ENCODE measurements at regions not wholly inside any gene's neighbourhood (a gene's known extent, or its start where the extent isn't known, plus 50 kb on each side); places are given as distances from the start of the nearest gene placed in this dataset.
"Not testable (repeated sequence)": the region's sequence is repeated elsewhere in the genome, so short reads cannot be mapped to it uniquely, and the experiment has no call there.

- no peak for DNase-seq (ENCODE audit: low spot score)
Measured at GRCh38 chr1:208465786-208466590, 221.8 kb upstream of the PLXNA2 start.

- DNase-seq (ENCODE audit: low spot score) = no peak
Measured at GRCh38 chr1:208467151-208467780, 223.1 kb upstream of the PLXNA2 start.

- DNase-seq (ENCODE audit: low spot score) = no peak
Measured at GRCh38 chr1:208475449-208475848, 231.3 kb upstream of the PLXNA2 start.

DNA sequence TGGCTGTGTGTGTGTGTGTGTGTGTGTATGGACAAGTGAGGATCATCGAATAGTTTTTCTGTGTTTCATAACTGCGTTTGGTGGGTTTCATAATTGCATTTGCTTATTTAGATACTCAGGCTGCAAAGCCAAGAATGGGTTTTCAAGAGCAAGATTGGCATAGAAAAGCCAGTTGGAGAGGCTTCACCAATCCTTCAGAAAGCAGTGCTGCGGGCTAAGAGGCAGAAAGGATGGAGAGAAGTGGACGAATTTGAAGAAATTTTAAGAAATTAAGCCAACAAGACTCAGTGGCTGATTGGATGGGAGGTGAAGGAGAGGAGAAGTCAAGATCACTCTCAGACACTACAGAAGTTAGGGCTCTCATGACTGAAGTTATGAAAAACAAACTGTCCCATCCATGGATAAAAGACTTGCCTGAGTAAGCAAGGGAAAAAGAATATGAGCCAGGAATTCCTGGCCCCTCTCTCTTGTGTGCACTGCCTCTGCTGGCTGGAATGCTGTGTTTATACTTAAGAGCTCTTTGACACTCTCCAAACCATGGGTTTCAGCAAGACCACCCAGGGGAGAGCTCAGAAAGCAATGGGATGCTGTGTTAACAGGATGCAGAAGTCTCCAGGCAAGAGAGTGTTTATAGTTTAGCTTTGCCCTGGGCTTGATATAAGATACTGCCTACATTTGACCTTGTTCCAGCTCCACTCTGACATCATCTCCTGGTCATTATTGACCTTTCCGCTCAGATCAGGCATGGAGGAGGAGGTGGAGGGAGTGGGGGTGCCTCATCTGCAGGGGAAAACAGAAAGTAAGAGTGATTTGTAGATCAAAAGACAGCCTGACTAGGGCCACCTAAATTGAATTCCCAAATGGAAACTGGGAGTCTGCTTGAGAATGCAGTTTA is 232.0 kb upstream of the PLXNA2 start:
- DNase-seq (ENCODE audit: low spot score) = no peak

- DNase-seq (ENCODE audit: low spot score) = no peak
Measured at GRCh38 chr1:208476846-208477170, 232.6 kb upstream of the PLXNA2 start.

DNA sequence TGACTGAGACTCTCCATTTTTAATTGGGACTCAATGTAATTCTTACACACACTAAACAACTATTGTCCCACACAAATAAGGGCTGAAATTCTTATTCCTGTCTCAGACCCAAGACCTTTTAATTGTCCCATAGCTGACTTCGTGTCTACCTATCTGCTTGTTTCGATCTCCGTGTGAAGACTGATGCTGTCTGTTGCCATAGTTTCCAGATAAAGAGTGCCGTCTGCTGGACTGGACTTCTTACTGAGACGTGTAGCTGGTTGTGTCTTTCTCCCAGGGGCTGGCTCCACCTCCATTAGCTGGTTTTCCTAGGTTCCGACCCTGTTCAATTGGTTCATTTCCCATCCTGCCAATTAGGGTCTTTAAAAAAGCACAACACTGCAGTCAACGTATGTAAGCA is 235.3 kb upstream of the PLXNA2 start:
- DNase-seq (ENCODE audit: low spot score) = no peak

DNA sequence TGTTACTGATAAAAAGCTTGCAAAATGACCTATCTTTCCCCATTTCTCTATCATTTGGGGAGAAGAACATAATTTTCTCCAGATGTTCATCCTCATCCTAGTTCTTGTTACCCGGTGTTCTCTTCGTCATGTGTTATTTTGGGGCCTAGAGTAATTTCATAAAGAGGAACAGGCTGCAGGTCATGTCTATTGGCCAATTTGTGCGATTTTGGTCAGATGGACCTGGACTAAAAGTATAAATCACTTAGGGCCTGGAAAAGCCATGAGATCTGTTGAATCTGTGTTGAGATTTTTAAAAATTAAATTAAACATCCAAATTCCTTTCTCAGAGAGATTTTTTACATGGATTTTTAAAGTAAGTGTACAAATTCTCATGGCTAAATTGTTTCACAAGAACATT is 241.3 kb upstream of the PLXNA2 start:
- DNase-seq (ENCODE audit: low spot score) = no peak

DNA sequence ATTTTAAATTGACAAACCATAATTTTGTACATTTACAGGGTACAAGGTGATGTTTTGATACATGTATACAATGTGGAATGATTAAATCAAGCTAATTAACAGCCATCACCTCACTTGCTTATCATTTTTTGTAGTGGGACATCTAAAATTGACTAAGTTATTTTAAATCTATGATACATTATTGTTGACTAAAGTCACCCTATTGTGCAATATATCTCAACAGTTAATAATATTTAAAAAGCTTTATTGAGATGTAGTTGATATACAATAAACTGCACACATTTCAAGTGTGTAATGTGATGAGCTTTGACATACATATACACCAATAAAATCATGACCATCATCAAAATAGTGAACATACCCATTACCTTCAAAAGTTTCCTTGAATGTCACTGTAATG is 242.5 kb upstream of the PLXNA2 start:
- DNase-seq (ENCODE audit: low spot score) = no peak

DNA sequence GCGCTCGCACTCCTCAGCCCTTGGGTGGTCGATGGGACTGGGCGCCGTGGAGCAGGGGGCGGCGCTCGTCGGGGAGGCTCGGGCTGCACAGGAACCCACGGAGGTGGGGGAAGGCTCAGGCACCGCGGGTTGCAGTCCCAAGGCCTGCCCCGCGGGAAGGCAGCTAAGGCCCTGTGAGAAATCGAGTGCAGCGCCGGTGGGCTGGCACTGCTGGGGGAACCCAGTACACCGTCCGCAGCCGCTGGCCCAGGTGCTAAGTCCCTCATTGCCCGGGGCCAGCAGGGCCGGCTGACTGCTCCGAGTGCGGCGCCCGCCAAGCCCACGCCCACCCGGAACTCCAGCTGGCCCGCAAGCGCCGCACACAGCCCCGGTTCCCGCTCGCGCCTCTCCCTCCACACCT is 244.2 kb upstream of the PLXNA2 start:
- not testable (repeated sequence) for DNase-seq (ENCODE audit: low spot score)

GRCh38 chr1:208496467-208497371 is 252.5 kb upstream of the PLXNA2 start:
- no peak for DNase-seq (ENCODE audit: low spot score)

- no peak for DNase-seq (ENCODE audit: low spot score)
Measured at GRCh38 chr1:208497866-208498541, 253.8 kb upstream of the PLXNA2 start.

DNA sequence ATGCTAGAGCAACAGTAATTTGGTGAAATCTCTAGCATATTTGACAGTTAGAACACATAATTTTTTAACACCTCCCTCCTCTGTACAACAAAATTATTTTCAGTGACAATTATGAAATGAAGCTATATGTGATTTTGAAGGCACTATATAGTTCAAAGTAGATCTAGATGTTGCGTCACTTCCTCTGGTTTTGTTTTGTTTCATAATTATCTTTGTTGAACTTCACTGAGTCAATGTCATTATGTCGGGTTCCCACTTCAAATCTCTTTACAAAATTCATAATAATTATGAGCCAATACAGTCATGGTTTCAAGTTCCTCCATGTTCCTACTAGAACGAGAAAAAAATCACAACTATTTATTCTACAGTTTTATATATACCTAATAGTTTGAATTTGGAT is 254.8 kb upstream of the PLXNA2 start:
- DNase-seq (ENCODE audit: low spot score) = no peak

DNA sequence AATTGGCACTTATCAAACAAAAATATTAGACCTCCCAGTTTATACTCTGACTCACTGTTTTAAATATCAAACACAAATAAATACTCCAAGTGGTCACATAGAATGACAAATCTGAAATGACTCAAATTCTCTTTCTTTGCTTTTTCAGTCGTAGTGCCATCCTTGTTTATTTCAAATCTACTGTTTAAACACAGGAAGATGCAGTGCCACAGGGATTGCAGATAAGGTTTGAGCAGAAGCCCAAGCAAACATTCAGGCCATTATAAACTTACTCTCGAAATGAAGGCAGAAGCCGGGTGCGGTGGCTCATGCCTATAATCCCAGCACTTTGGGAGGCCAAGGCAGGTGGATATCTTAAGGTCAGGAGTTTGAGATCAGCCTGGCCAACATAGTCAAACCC is 255.4 kb upstream of the PLXNA2 start:
- DNase-seq (ENCODE audit: low spot score) = no peak

GRCh38 chr1:208500375-208500774 is 256.2 kb upstream of the PLXNA2 start:
- no peak for DNase-seq (ENCODE audit: low spot score)

GRCh38 chr1:208501542-208501941 is 257.4 kb upstream of the PLXNA2 start:
- no peak for DNase-seq (ENCODE audit: low spot score)

- no peak for DNase-seq (ENCODE audit: low spot score)
Measured at GRCh38 chr1:208503787-208504186, 259.6 kb upstream of the PLXNA2 start.

DNA sequence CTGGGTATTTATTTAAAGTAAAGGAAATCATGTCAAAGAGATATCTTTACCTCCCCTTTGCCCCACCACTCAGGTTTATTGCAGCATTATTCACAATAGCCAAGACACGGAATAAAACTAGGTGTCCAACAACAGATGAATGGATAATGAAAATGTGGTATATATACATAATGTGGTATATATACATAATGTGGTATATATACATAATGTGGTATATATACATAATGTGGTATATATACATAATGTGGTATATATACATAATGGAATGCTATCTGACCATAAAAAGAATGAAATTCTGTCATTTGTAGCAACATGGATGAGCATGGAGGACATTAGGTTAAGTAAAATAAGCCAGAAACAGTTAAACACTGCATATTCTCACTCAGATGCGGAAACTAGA is 262.6 kb upstream of the PLXNA2 start:
- no peak for DNase-seq (ENCODE audit: low spot score)

DNA sequence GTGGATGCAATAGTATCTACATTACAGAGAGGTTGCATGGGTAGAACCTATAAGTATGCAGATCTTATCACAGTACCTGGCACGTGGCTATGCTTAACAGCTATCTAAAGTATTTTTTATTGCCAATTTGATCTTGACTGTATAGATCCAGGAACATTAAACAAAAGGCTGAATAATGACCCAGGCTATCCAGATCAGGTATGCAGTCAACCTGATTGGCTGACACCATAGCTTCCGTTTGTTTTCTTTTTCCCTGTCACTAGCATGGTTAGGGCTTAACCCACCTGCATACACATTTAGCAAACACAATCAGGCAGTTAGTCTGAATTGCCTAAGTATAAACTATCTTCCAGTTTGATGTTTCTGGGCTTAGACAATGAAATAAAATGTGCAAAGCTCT is 264.9 kb upstream of the PLXNA2 start:
- DNase-seq (ENCODE audit: low spot score) = no peak

- DNase-seq (ENCODE audit: low spot score) = no peak
Measured at GRCh38 chr1:208510192-208510952, 266.2 kb upstream of the PLXNA2 start.

GRCh38 chr1:208511242-208511860 is 267.2 kb upstream of the PLXNA2 start:
- DNase-seq (ENCODE audit: low spot score) = no peak

All from germinal center (tissue), 1 donor.